ENCODE measurements at regions not wholly inside any gene's neighbourhood (a gene's known extent, or its start where the extent isn't known, plus 50 kb on each side); places are given as distances from the start of the nearest gene placed in this dataset.

DNA sequence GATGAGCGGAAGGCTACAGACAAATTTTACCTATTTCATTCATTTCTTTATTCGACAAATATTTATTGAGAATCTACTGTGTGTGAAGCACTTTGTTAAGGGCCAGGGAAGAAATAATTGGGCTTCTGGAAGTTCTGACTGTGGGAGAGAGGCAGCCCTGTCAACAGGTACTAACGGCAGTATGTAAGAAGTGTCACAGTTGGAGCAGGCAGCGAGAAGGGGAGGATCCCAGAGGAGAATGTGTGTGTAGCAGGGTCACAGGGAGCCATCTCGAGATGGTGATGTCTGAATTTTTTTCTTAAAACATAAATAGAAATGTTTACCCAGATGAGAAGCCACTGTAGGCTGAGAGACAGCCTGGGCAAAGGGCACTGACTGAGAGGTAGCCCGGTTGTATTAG lies 163.3 kb upstream of the SLC38A2 start:
- DNase-seq: no peak
- intact Hi-C loops (cut with DNase I): no loop called here
- ATAC-seq: peak; percentile 53 to 63

DNA sequence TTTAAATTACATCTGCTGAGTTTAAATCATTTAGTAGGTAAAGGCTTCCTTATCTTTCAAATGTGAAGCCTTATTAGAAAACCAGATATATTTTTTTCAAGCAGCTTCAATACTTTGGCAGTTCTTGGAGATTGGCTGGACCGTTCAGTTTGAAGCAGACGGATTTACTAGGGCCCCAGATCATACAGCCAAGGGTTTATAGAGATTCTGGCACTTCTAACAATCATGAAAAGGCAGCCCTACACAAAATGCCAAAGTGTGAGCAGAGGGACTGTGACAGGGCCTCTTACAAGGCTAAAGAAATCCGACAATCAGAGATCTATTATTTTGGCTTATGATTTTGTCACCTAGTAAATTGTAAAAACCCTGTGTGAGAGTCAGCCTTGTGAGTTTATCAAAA lies 162.8 kb upstream of the SLC38A2 start:
- DNase-seq: no peak
- intact Hi-C loops (cut with DNase I): no loop called here
- peak in 1 of 2 donors; percentile 20 for ATAC-seq

DNA sequence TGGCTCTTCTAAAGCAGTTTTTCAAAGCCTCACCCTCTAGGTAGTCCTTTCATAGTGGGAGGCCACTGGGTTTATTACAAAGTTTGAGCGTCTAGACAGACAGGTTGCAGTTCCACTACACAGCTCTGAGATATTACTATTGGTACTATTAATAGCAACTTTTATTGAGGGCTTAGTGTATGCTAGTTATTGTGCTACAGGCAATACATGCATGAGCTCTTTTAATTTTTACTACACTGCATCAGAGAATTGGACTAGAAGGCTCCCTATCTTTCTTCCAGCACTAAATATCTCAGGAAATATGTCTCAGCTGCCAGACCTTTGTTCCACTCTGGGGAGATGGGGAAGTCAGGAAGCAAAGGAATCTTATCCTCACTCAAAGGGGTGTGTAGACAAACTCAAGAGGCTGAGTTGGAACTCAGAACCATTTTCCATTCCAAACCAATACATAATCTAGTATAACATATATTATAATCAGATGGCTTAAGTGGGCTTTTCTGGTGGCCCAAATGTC lies 161.8 kb upstream of the SLC38A2 start:
- intact Hi-C loops (cut with DNase I): no loop called here

DNA sequence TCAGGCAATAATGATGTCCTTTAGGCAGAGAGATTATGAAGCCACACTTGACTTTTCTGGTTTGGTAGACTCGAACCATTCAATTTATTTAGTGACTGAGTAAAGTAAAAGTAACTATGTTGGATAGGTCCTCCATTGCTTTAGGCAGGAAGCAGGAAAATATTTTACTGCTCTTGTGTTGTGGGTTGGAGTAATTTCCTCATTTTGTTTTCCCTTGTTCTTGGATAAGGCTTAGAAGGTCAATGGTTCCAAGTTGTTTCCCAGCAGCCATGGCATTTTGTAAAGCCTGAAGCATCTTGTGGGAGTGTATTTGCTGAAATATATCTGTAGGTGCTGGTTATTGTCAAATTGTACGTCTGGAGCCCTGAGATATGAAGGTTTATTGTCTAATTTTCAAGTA lies 161.2 kb upstream of the SLC38A2 start:
- DNase-seq (no peak), ATAC-seq (no peak)
- intact Hi-C loops (cut with DNase I): no loop called here

More for the DNA sequence above, 161.8 kb upstream of the SLC38A2 start:
- DNase-seq (no peak), ATAC-seq (peak in 1 of 2 donors; percentile 59)

DNA sequence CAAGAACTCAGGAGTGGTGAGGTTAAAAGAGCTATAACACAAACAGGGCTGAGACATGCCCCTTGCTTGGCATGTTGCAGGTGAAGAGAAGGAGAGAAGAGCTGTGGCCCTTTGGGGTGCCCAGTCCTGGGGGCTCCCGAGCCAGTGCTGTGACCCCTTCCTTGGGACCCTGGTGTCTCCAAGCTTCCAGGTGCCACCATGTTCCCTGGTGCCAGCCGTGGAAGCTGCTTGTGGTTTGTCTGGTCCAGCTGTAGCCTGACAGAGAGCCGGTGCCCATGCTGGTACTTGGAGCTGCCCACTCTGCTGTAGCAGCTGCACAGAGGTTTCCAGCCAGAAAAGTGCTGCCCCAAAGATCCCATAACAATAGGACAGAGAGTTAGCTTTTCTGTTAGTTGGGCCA lies 159.2 kb upstream of the SLC38A2 start:
- DNase-seq: no peak
- no peak for ATAC-seq
- intact Hi-C loops (cut with DNase I): no loop called here

DNA sequence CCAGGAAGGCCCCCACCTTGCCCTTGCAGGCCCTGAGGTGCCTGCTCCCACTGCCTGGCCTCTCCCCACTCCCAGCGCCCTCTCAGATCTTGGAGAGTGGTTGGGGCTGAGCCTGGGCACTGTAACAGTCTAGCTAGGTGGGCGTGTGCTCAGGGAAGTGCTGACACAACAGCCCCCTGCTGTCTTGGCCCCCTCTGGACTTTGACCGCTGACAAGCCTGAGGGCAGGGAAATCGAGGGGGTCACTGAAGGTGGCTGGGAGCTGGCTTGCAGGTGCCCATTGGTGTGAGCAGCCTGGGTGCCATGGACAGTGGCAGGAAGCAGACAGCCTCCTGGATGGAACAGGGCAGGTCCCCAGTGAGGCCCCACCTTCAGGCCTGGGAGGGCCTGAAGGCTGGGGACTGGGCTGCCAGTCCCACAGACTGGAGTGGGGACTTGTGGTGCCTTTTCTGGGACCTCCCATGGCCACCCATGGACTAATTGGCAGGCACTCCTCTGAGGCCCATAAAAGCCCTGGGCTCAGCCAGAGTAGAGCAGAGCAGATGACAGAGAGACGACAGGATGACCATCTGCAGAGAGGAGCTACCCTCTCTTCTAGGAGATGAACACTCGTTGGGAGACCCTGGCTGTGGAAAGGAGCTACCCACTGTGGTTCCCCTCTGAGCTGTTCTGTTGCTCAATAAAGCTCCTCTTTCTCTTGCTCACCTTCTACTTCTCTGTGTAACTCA lies 158.6 kb upstream of the SLC38A2 start:
- intact Hi-C loops (cut with DNase I): no loop called here
- ATAC-seq: no peak
- no peak for DNase-seq

DNA sequence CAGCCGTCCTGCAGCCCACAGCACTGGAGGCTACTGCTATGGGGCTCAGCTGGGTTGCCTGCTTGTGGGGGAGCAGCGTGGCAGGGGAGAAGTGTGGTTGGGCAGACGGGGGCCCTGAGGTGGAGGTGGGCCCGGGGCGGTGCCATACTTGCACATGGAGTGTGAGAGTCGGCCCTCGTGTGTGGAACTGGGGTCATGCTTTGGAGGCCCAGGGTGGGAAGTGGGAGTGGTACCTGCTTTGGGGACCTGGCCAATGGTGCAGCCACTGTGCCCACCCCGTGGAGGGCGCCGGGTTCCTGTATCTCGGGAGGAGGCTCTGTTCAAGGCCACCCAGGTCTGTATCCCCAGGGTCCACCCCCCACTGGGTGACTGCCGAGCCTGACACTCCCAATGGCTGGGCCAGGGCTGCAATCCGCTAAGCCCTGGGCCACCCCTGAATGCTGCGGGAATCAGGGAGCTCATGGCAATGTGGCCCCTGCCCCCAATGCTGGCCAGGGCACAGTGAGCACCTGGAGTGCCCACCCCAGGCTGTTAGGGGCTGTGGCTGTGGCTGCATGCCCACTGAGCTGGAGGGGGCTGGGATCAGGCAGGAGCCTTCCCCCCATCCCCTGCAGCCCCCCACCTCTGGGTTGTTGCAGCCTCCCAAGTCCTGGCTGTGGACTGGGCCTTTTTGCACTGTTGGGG lies 157.9 kb upstream of the SLC38A2 start:
- no peak for DNase-seq
- intact Hi-C loops (cut with DNase I): no loop called here
- ATAC-seq: no peak

DNA sequence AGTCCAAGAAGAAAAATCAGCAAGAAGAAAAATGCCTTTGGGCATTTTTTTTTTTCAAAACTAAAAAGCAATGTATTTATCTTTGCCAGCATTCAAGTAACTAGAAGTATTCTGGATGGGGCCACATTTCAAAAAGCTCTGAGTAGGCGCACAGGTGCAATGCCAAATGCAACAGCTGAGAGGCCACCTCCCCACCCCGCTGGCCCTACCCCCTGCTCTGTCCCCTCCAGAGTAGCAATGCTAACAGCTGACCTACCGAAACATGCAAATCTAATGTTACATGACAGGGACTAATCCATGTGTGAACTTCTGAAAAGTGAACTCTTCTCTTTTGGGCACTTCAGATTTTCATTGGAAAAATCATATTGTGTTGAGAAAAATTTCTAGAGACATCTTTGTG lies 153.7 kb upstream of the SLC38A2 start:
- ATAC-seq (no peak), DNase-seq (no peak)
- intact Hi-C loops (cut with DNase I): no loop called here

DNA sequence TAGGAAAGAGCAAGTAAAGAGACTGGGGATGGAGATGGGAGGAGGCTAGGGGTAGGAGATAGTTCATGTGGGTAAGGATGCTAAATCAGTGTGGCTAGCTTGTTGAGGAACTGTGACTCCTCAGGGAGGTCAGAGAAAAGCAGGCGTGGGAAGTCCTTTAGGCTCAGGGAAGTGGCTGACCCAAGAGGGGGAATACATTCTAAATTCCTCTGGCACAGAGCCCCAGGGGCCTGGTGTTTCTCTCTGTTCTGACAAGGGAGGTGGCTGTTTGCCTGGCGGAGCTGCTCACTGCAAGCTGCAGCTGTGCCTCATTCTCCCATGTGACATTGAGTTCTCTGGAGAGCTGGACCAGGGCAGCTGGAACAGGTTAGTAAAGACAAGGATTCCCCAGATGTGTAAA lies 152.2 kb upstream of the SLC38A2 start:
- DNase-seq (peak; percentile 85), ATAC-seq (peak; percentile 93 to 96)
- intact Hi-C loops (cut with DNase I): no loop called here

DNA sequence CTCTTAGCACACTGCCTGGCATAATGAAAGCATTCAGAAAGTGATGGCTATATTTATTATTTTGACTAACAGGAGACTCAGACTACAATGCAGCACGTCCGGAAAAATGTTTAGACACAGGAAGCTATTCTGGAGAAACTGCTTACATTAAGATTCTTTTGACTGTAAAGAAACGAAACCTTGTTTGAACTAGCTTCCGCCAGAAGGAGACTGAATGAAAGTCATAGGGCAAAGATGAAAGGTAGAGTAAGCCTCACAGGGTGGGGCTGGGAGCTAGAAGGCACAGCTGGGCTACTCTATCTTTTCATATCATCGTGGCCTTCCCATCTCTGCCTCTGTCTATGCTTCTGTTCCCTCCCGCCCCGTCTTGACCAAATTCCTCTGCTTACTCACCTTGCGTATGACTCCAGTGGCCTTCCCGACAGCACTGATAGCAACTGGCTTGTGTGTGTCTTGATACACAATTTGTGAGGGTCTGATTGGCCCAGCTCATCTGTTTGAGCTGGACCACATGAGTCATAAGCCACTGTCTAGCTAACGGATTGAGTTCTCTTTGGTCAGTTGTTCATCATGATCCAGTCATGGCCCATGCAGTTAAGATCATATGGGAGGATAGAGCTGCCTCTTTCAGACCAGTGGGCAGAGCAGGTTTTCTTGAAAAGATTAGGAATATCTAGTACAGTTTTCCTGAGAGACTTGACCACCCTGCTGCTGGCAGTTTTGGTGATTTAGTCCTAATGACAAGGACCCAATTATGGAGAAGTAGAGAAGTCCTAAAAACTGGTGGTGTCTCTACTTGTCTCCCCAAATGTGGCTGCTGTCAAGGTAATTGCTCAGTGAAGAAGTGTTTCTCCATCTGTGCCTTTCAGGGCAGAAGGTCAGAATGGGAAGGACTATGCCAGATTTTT lies 151.5 kb upstream of the SLC38A2 start:
- ATAC-seq: peak in 1 of 2 donors; percentile 69
- DNase-seq: no peak
- intact Hi-C loops (cut with DNase I): no loop called here

DNA sequence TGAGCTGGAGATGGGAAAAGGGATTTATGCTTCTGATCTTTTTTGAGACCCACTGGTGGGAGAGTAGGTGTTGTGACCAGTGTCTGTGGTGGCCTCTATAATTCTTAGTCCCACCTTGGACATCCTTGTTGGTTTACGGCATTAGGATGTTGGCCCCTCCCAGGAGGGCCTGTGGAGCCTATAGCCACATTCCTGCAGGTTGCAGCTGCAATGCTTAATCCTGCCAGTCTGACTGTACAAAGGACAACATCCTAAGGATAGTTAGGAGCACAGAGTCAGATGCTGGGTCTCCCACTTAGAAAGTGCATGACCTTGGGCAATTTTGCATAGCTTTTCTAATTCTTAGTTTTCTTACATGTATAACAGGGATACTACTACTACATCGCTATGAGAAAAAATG lies 150.9 kb upstream of the SLC38A2 start:
- intact Hi-C loops (cut with DNase I): no loop called here
- DNase-seq: no peak
- ATAC-seq: no peak

DNA sequence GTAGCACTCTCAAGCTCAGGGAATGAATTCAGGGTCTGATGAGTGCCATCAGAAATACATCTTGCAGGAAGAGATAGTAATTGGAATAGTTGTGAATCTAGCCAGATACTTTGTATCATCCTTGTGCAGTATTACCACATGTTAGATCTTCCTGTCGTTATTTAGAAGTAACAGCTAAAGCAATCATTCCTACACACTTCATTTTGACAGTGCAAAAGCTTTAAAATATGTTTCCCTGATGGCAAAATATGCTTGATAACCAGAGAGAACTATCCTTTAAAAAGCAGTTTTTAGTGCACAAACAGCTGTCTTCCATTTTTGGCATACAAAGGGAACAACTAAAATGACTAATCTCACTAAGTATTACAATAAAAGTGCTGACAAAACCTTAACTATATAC lies 149.5 kb upstream of the SLC38A2 start:
- ATAC-seq: no peak
- intact Hi-C loops (cut with DNase I): no loop called here

DNA sequence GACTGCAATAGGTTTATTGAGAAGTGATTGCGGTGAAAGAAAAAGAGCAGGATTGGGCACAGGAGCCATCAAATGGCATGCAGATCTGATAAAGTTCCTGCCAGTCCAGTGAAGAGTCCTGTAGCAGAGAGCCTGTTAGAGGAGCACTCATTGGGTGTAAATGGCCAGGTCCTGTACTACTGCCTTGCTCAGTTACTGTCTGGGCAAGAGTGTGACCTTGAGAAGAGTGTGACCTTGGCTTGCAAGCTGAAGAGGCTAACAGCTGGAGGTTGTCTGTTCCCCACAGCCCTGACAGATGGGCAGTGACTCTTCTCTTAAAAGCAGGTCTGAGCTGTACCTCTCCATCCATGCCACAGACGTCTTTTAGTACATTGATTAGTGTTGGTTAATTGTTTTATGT lies 148.6 kb upstream of the SLC38A2 start:
- ATAC-seq (no peak), DNase-seq (no peak)
- intact Hi-C loops (cut with DNase I): no loop called here

More for the DNA sequence above, 149.5 kb upstream of the SLC38A2 start:
- DNase-seq: no peak

DNA sequence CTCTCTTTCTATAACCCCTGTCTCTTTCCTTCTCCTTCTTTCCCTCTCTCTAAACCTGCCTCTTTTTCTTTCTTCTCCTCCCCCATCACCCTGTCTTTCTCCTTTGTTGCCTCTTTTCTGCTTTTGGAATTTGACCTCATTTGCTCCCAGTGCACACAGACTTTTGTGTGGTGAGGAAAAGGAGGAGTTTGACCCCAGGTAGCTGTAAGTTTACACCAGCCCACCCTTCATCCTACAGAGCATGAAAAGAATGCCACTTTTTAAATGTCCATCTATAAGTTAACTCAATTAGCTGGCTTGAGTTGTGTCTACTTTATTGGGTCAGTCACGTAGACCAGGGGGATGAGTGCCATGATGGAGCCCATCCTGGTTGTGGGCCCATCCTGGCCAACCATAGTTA lies 146.8 kb upstream of the SLC38A2 start:
- DNase-seq (no peak), ATAC-seq (no peak)
- intact Hi-C loops (cut with DNase I): no loop called here

DNA sequence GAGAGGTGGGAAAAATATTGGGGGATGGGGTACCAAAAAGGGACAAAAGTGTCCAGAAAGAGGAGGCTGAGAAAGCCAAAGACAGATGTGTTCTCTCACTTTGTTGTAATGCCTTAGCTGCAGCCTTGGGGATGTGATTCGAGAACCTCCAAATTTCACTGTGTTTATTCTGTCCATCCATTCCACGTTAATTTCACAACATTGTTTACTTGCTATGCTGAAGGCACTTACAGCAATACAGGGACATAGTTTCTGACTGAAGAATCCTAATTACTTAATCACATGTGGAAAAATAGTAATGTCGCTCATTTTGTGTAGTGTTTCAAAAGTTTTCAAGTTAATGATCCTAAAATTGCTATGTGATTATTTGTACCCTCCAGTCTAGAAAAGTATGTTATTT lies 146.2 kb upstream of the SLC38A2 start:
- DNase-seq (no peak), ATAC-seq (no peak)
- intact Hi-C loops (cut with DNase I): no loop called here

DNA sequence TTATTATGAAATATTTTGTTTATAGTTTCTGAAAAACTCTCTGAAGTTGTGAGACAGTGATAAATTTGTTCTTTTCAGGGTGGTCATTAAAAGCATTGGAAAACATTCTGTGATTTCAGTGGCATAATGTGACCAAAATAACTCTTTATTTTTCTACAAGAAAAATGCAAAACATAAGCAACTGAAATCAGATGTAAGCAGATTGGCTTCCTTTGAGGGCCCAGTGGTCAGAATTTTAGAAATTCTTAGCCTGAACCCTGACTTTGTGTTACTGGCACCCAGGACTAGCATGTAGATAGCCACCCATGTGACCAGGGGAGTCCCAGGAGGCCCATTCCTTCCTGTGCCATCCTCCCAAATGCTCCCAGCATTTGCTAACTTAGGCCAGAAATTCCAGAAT lies 145.6 kb upstream of the SLC38A2 start:
- DNase-seq: no peak
- peak in 1 of 2 donors; percentile 41 for ATAC-seq
- intact Hi-C loops (cut with DNase I): no loop called here

DNA sequence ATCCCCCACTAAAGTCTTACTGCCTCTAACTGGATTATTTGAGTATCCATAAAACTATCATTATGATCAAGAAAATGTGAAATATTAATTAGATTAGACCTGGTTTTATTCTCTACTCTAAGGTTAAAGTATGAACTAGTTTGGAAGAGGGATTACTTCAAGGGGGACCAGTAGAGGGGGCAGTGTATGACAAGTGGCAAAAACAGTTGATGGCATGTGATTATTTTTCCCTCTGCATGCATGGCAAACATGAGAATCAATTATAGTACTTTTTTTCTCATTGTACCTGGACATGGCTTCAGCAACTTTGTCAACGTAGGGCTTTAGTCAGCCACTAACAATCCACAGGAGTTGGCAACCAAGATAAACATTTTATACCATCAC lies 145.0 kb upstream of the SLC38A2 start:
- DNase-seq: no peak
- ATAC-seq: no peak
- intact Hi-C loops (cut with DNase I): no loop called here

DNA sequence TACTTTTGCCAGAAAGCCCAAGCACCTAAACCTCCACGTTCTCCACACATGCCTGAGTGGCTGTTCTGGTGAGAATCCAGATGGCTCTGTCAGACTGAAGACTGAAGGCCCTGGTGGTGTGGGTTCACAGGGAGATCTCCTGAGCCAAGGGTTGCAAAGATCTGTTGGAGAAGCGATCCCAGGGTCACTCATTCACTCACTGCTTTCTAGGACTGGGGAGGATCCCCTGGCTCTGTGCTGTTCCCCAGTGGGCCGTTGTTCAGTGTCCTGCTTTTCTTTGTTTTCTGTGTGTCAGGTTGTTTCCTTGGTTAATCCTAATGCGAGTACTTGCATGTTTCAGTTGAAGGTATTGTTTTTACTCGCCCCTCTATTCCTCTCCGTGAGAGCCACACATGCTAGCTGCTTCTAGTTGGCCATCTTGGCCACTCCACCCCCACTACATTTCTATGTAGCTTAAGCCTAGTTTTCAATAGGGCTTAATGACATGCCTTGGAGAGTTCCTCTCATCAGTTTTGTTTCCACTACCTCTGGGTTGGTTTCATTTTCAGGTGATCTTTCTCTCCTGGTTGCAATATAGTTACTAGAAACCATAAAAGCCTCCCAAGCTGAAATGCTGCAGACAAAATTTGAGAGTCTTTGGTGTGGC lies 144.5 kb upstream of the SLC38A2 start:
- intact Hi-C loops (cut with DNase I): no loop called here
- DNase-seq (no peak), ATAC-seq (no peak)

DNA sequence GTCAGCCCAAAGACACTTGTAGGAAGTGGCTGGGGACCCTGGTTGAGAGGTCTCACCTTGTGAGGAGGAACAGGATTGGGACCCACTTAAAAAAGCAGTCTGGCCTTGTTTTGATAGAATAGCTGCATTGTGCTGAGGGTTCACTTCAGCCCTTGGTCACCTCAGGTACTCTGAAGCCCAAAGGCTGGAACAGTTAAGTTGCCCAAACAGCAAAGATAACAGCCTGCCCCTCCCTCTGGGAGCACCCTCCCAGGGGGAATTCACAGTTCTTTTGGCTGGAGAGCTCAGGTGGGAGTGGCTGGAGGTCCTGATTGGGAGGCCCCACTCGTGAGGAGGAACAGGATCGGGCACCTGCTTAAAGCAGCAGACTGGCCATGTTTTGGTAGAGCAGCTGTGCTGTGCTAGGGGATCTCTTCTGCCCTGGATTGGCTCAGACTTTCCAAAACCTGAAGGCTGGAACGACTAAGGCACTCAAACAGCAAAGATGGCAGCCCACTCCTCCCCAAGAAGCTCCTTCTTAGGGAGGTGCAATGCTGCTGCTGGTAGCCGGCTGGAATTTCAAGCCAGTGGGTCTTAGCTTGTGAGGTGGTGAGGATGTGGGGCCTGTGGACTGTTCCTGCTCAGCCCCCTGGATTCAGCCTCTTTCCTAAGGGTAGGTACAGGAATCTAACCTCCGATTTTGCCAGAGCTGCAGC lies 143.8 kb upstream of the SLC38A2 start:
- ATAC-seq: peak in 1 of 2 donors; percentile 21
- intact Hi-C loops (cut with DNase I): no loop called here
- DNase-seq: no peak

Measured in left cardiac atrium (tissue), 4 donors.